ENCODE measurements at regions not wholly inside any gene's neighbourhood (a gene's known extent, or its start where the extent isn't known, plus 50 kb on each side); places are given as distances from the start of the nearest gene placed in this dataset.

- WGBS (ENCODE audit: insufficient coverage, low coverage, low lambda C conversion rate, missing lambda C conversion rate), result 52% methylated on average over 3 of the region's 3 CpGs
- intact Hi-C loops (cut with DNase I), result no loop called here
- no peak overlapping the region for H3K27ac ChIP-seq
- DNase-seq (no peak), ATAC-seq (no peak)
- H3K27me3 ChIP-seq, result no peaks in the 10 kb centered on the region
- H3K4me1 ChIP-seq, result no peaks in the 10 kb centered on the region
- H3K4me3 ChIP-seq, result no peak overlapping the region
- TF ChIP-seq CTCF (IDR thresholded peaks at IDR 0.05), result no peak
- TF ChIP-seq POLR2A (IDR thresholded peaks at IDR 0.05), result no peak
- H3K9me3 ChIP-seq, result no peaks in the 10 kb centered on the region
- no peaks in the 10 kb centered on the region for H3K36me3 ChIP-seq
Measured at GRCh38 chr12:61137677-61138414, 1122.4 kb upstream of the USP15 start.

GRCh38 chr12:61138415-61138759 lies 1121.8 kb upstream of the USP15 start:
- no peak for TF ChIP-seq CTCF (IDR thresholded peaks at IDR 0.05)
- TF ChIP-seq POLR2A (IDR thresholded peaks at IDR 0.05), result no peak
- no peak for ATAC-seq

GRCh38 chr12:61161961-61162360 lies 1098.2 kb upstream of the USP15 start:
- no peak overlapping the region for H3K27ac ChIP-seq
- no peaks in the 10 kb centered on the region for H3K9me3 ChIP-seq
- H3K27me3 ChIP-seq, result no peaks in the 10 kb centered on the region
- H3K4me1 ChIP-seq, result no peaks in the 10 kb centered on the region
- 25% methylated on average over 2 of the region's 2 CpGs for WGBS (ENCODE audit: insufficient coverage, low coverage, low lambda C conversion rate, missing lambda C conversion rate)
- intact Hi-C loops (cut with DNase I), result no loop called here
- no peak for TF ChIP-seq CTCF (IDR thresholded peaks at IDR 0.05)
- no peak for TF ChIP-seq POLR2A (IDR thresholded peaks at IDR 0.05)
- ATAC-seq (no peak), DNase-seq (no peak)
- no peak overlapping the region for H3K4me3 ChIP-seq
- H3K36me3 ChIP-seq, result no peaks in the 10 kb centered on the region

More at GRCh38 chr12:61138415-61138759, 1121.8 kb upstream of the USP15 start:
- H3K27ac ChIP-seq, result no peak overlapping the region
- H3K4me3 ChIP-seq, result no peak overlapping the region
- intact Hi-C loops (cut with DNase I), result no loop called here
- H3K27me3 ChIP-seq, result no peaks in the 10 kb centered on the region
- no peaks in the 10 kb centered on the region for H3K9me3 ChIP-seq
- no peaks in the 10 kb centered on the region for H3K4me1 ChIP-seq
- no peak for DNase-seq
- H3K36me3 ChIP-seq, result no peaks in the 10 kb centered on the region

GRCh38 chr12:61188801-61189595 lies 1071.2 kb upstream of the USP15 start:
- Histone ChIP-seq H3K27me3 (no peaks in the 10 kb centered on the region), H3K36me3 (no peaks in the 10 kb centered on the region), H3K4me1 (no peaks in the 10 kb centered on the region), H3K4me3 (no peak overlapping the region), H3K9me3 (no peaks in the 10 kb centered on the region), H3K27ac (no peak overlapping the region)
- TF ChIP-seq CTCF (IDR thresholded peaks at IDR 0.05), result no peak
- TF ChIP-seq POLR2A (IDR thresholded peaks at IDR 0.05), result no peak
- WGBS (ENCODE audit: insufficient coverage, low coverage, low lambda C conversion rate, missing lambda C conversion rate), result 67% methylated on average over 5 of the region's 18 CpGs
- no peak for ATAC-seq
- intact Hi-C loops (cut with DNase I), result no loop called here
- no peak for DNase-seq

All from right lobe of liver (tissue), 6 donors.